B cell (primary cell): ENCODE measurements at regions not wholly inside any gene's neighbourhood (a gene's known extent, or its start where the extent isn't known, plus 50 kb on each side); places are given as distances from the start of the nearest gene placed in this dataset.

Source experiments
- ATAC-seq: fragments of 200-7000 bp; cut with Tn5 transposase; one replicate; pipeline ENCODE4 v1.10.0; 2021; ENCODE audit warnings: low read depth, mild to moderate bottlenecking, moderate number of reproducible peaks, moderate library complexity
- CTCF ChIA-PET: fragments of 350-600 bp; sonication (Branson Sonifier 250); formaldehyde crosslinking; loops from one replicate; lab custom pipeline; 2021; ENCODE audit warnings: antibody characterized with exemption, inconsistent platforms; lab: Charles Lee
- POLR2A ChIA-PET: fragments of 350-600 bp; sonication (Branson Sonifier 250); formaldehyde crosslinking; loops from one replicate; lab custom pipeline; 2021; ENCODE audit warnings: antibody characterized with exemption; lab: Charles Lee
- DNase-seq: peaks from one replicate; pipeline ENCODE4 v3.0.0; 2013
- H2AFZ ChIP-seq: 2 replicates; pipeline ENCODE4 v1.6.1; 2012; ENCODE audit warnings: mild to moderate bottlenecking, low read depth, low read length; ENCODE audit not compliant: insufficient read depth, poor library complexity, severe bottlenecking
- H3K27ac ChIP-seq, 2 donors: 1 replicate in 1 of 2; 2 replicates in 1 of 2; pipeline ENCODE4 v1.5.1; 2012 to 2013; ENCODE audit warnings: low read length in 2 of 2, mild to moderate bottlenecking in 2 of 2, moderate library complexity in 1 of 2
- H3K27me3 ChIP-seq, 4 experiments: fragments of 200-600 bp in 1 of 4; sonication (generic) in 1 of 4; replicated peaks in 1 of 4; 1 replicate in 2 of 4; 2 replicates in 2 of 4; pipeline versions ENCODE4 v1.6.1 to v1.7.0; 2013 to 2016; ENCODE audit warnings: low read length in 3 of 4, mild to moderate bottlenecking in 2 of 4, mixed read lengths in 1 of 4, moderate library complexity in 1 of 4; ENCODE audit not compliant: insufficient read depth in 4 of 4, control insufficient read depth in 3 of 4; ENCODE audit errors: control extremely low read depth in 1 of 4
- H3K36me3 ChIP-seq, 2 experiments: replicated peaks in 1 of 2; 1 replicate in 1 of 2; 2 replicates in 1 of 2; pipeline versions ENCODE4 v1.6.1 to v1.7.1; 2013; ENCODE audit warnings: low read length in 1 of 2; ENCODE audit not compliant: insufficient read depth in 2 of 2, control insufficient read depth in 1 of 2; ENCODE audit errors: control extremely low read depth in 1 of 2, extremely low read depth in 1 of 2
- H3K4me1 ChIP-seq, 2 donors: fragments of 200-600 bp in 1 of 2; sonication (generic) in 1 of 2; 1 replicate in 1 of 2; 2 replicates in 1 of 2; pipeline versions ENCODE4 v1.5.1 to v1.6.1; 2013 to 2017; ENCODE audit warnings: low read length in 2 of 2; ENCODE audit not compliant: control insufficient read depth in 2 of 2, insufficient read depth in 2 of 2
- H3K4me2 ChIP-seq: replicated peaks from 2 replicates; pipeline ENCODE3; 2012; ENCODE audit warnings: mild to moderate bottlenecking, low read depth, low read length; ENCODE audit not compliant: poor library complexity, severe bottlenecking
- H3K4me3 ChIP-seq, 5 experiments: fragments of 200-600 bp in 1 of 5; sonication (generic) in 1 of 5; 1 replicate in 3 of 5; 2 replicates in 2 of 5; pipeline versions ENCODE4 v1.5.1 to v1.7.0; 2011 to 2016; ENCODE audit warnings: low read length in 4 of 5, mild to moderate bottlenecking in 4 of 5, low read depth in 2 of 5, control low read depth in 1 of 5, moderate library complexity in 1 of 5; ENCODE audit not compliant: insufficient read depth in 1 of 5; ENCODE audit errors: control extremely low read depth in 1 of 5, extremely low read depth in 1 of 5
- H3K79me2 ChIP-seq: fragments of 200-600 bp; sonication (generic); one replicate; pipeline ENCODE4 v1.6.0; 2016; ENCODE audit warnings: low read length; ENCODE audit not compliant: control insufficient read depth, insufficient read depth
- H3K9ac ChIP-seq: fragments of 200-600 bp; sonication (generic); 2 replicates; pipeline ENCODE4 v1.6.1; 2017; ENCODE audit warnings: mild to moderate bottlenecking, low read length, moderate library complexity
- H3K9me3 ChIP-seq, 3 donors: one replicate each; pipeline versions ENCODE4 v1.6.1 to v1.7.1; 2013; ENCODE audit warnings: low read length in 2 of 3; ENCODE audit not compliant: control insufficient read depth in 2 of 3, insufficient read depth in 1 of 3; ENCODE audit errors: control extremely low read depth in 1 of 3
- H4K20me1 ChIP-seq: 2 replicates; pipeline ENCODE4 v1.6.0; 2012; ENCODE audit warnings: mild to moderate bottlenecking, low read length; ENCODE audit not compliant: insufficient read depth, control insufficient read depth, poor library complexity, severe bottlenecking
- H3K27ac Mint-ChIP-seq: one replicate; pipeline ENCODE4 v1.8.0; 2021; ENCODE audit warnings: mixed read lengths
- H3K27me3 Mint-ChIP-seq: one replicate; pipeline ENCODE4 v1.8.0; 2021; ENCODE audit warnings: mixed read lengths
- H3K4me1 Mint-ChIP-seq: one replicate; pipeline ENCODE4 v1.8.0; 2021; ENCODE audit warnings: mixed read lengths
- H3K4me3 Mint-ChIP-seq: one replicate; pipeline ENCODE4 v1.8.0; 2021; ENCODE audit warnings: mixed read lengths
- H3K9me3 Mint-ChIP-seq: one replicate; pipeline ENCODE4 v1.8.0; 2022; ENCODE audit warnings: mixed read lengths; ENCODE audit not compliant: insufficient read depth
- CTCF ChIP-seq: fragments of 200-600 bp; IDR thresholded peaks from one replicate; pipeline ENCODE4 v1.8.0; 2022; ENCODE audit warnings: antibody characterized with exemption, mild to moderate bottlenecking
- EZH2 ChIP-seq: IDR thresholded peaks from 2 replicates; pipeline ENCODE4 v1.6.1; 2012; ENCODE audit warnings: borderline replicate concordance, low read depth, mild to moderate bottlenecking, moderate library complexity, low read length; ENCODE audit not compliant: insufficient read depth, poor library complexity, severe bottlenecking
- WGBS: methylation state at CpG from one replicate; pipeline ENCODE4 v1.1.5; 2013; ENCODE audit warnings: missing lambda C conversion rate; ENCODE audit not compliant: insufficient coverage; 5-methylcytosine and 5-hydroxymethylcytosine counted together
- intact Hi-C: fragments of 100-400 bp; cut with micrococcal nuclease; formaldehyde crosslinking; loops from one replicate; pipeline ENCODE4 v1.10.0; 2022

- Histone ChIP-seq H4K20me1 (no peaks in the 10 kb centered on the region), H3K27me3 (peaks cover 0 to 3% (median 0%) of the 10 kb centered on the region in 4 experiments), H3K4me2 (no peak overlapping the region), H3K4me1 (peaks cover 0 to 4% of the 10 kb centered on the region in 2 donors), H3K9ac (no peak overlapping the region), H3K4me3 (no peak overlapping the region), H3K9me3 (no peaks in the 10 kb centered on the region), H3K36me3 (no peaks in the 10 kb centered on the region), H2AFZ (no peak overlapping the region), H3K27ac (no peak overlapping the region), H3K79me2 (no peaks in the 10 kb centered on the region)
- no peak for ATAC-seq
- Mint-ChIP-seq H3K4me3 (no peak overlapping the region), H3K27me3 (peaks cover 33% of the 10 kb centered on the region), H3K4me1 (peaks cover 4% of the 10 kb centered on the region), H3K9me3 (no peaks in the 10 kb centered on the region), H3K27ac (no peak overlapping the region)
- ChIA-PET POLR2A (no interaction called here), CTCF (no interaction called here)
- intact Hi-C loops, result no loop called here
- 80% methylated on average over 1 of the region's 3 CpGs for WGBS
- TF ChIP-seq EZH2, result no peak
- DNase-seq, result no peak
These were observed 189.5 kb downstream of the UNC5CL start for GRCh38 chr6:40849546-40849945.

- Histone ChIP-seq H3K4me3 (no peak overlapping the region), H2AFZ (no peak overlapping the region), H3K4me2 (no peak overlapping the region), H3K9me3 (no peaks in the 10 kb centered on the region), H3K9ac (no peak overlapping the region), H3K27ac (no peak overlapping the region), H3K27me3 (peaks cover 0 to 3% (median 0%) of the 10 kb centered on the region in 4 experiments), H3K36me3 (no peaks in the 10 kb centered on the region), H4K20me1 (no peaks in the 10 kb centered on the region), H3K79me2 (no peaks in the 10 kb centered on the region), H3K4me1 (peaks cover 0 to 4% of the 10 kb centered on the region in 2 donors)
- intact Hi-C loops, result no loop called here
- H3K4me1 Mint-ChIP-seq, result peaks cover 4% of the 10 kb centered on the region
- no peak overlapping the region for H3K4me3 Mint-ChIP-seq
- H3K27ac Mint-ChIP-seq, result no peak overlapping the region
- peaks cover 35% of the 10 kb centered on the region for H3K27me3 Mint-ChIP-seq
- ATAC-seq, result no peak
- POLR2A ChIA-PET, result no interaction called here
- 94% methylated on average over 3 of the region's 4 CpGs for WGBS
- no peak for TF ChIP-seq CTCF
- no peak for TF ChIP-seq EZH2
- no peak for DNase-seq
- CTCF ChIA-PET, result no interaction called here
- H3K9me3 Mint-ChIP-seq, result no peaks in the 10 kb centered on the region
These were observed 190.0 kb downstream of the UNC5CL start for GRCh38 chr6:40848868-40849514.
